H1 (cell line): ENCODE measurements at regions not wholly inside any gene's neighbourhood (a gene's known extent, or its start where the extent isn't known, plus 50 kb on each side); places are given as distances from the start of the nearest gene placed in this dataset.

Experiments
- TF ChIP-seq, protein P1 (sequence below): IDR thresholded peaks from 2 replicates; pipeline ENCODE4 v1.6.1; 2011; ENCODE audit warnings: low read depth, mild to moderate bottlenecking, low read length; ENCODE audit not compliant: insufficient read depth

DNA sequence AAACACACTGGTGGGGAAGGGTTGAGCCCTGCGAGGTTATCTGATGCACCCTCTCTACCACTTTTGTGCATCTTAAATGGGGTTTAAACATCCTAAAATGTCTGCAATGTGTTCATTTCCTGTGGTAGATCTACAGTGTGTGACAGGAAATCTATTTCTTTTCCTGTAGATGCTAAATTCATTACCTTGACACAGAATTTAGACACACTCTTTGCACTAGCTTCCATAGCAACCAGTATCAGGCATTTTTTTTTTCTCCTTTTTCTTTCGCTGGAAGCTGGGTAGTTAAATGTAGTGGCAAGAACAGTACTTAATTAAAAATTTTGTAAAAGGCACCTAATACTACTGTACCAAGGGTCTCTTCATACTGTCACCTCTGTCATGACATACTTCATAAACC lies 141.1 kb downstream of the RFPL4B start (continued):
- TF ChIP-seq, protein P1, sequence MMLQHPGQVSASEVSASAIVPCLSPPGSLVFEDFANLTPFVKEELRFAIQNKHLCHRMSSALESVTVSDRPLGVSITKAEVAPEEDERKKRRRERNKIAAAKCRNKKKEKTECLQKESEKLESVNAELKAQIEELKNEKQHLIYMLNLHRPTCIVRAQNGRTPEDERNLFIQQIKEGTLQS: no peak
